OCI-LY7 (cell line): ENCODE measurements at regions not wholly inside any gene's neighbourhood (a gene's known extent, or its start where the extent isn't known, plus 50 kb on each side); places are given as distances from the start of the nearest gene placed in this dataset.

ENCODE experiments used
- BruUV-seq: library from RNA; stranded (reverse); fragments of 400-500 nt; replicated peaks from 2 replicates; lab custom pipeline; 2021; lab: Mats Ljungman, UMichigan
- CTCF ChIA-PET: fragments of 300-600 bp; sonication (Branson Sonifier 250); formaldehyde crosslinking; loops from one replicate; lab custom pipeline; 2022; ENCODE audit warnings: antibody characterized with exemption; ENCODE audit not compliant: unreplicated experiment; lab: Charles Lee
- POLR2A ChIA-PET: fragments of 300-600 bp; sonication (Branson Sonifier 250); formaldehyde crosslinking; loops from one replicate; lab custom pipeline; 2022; ENCODE audit warnings: antibody characterized with exemption; lab: Charles Lee
- DNase-seq: peaks from one replicate; pipeline ENCODE4 v3.0.0-alpha.2; 2015; ENCODE audit warnings: low spot score
- H2AFZ ChIP-seq: fragments of 200-600 bp; sonication (generic), shearing (Covaris generic); 2 replicates; pipeline ENCODE4 v1.6.1; 2014; ENCODE audit warnings: mild to moderate bottlenecking, antibody characterized with exemption, low read length, moderate library complexity
- H3K27ac ChIP-seq: fragments of 200-600 bp; sonication (generic); 2 replicates; pipeline ENCODE4 v1.5.1; 2014; ENCODE audit warnings: mixed run types, low read depth, mild to moderate bottlenecking, moderate library complexity, low read length, inconsistent platforms; ENCODE audit not compliant: poor library complexity, severe bottlenecking
- H3K36me3 ChIP-seq: fragments of 200-600 bp; sonication (generic); 2 replicates; pipeline ENCODE4 v1.6.1; 2014; ENCODE audit warnings: mild to moderate bottlenecking, antibody characterized with exemption, low read length, moderate library complexity, mixed read lengths; ENCODE audit not compliant: insufficient read depth
- H3K4me1 ChIP-seq: fragments of 200-600 bp; sonication (generic); 2 replicates; pipeline ENCODE4 v1.5.1; 2014; ENCODE audit warnings: mild to moderate bottlenecking, low read length; ENCODE audit not compliant: insufficient read depth, poor library complexity, severe bottlenecking
- H3K4me2 ChIP-seq: fragments of 200-600 bp; sonication (generic); 2 replicates; pipeline ENCODE4 v1.6.1; 2014; ENCODE audit warnings: mild to moderate bottlenecking, low read length
- H3K4me3 ChIP-seq: fragments of 200-600 bp; sonication (generic); 2 replicates; pipeline ENCODE4 v1.5.1; 2014; ENCODE audit warnings: mild to moderate bottlenecking, low read depth, low read length; ENCODE audit not compliant: poor library complexity, severe bottlenecking
- H3K79me2 ChIP-seq: fragments of 200-600 bp; sonication (generic); 2 replicates; pipeline ENCODE4 v1.6.1; 2016; ENCODE audit warnings: low read depth, mild to moderate bottlenecking, low read length, moderate library complexity, mixed read lengths; ENCODE audit not compliant: insufficient read depth
- H3K9me2 ChIP-seq: fragments of 200-600 bp; sonication (generic); 2 replicates; pipeline ENCODE4 v1.6.1; 2016; ENCODE audit warnings: mild to moderate bottlenecking, low read length, mixed read lengths; ENCODE audit not compliant: insufficient read depth
- H3K9me3 ChIP-seq: fragments of 200-600 bp; sonication (generic); 2 replicates; pipeline ENCODE4 v1.6.1; 2014; ENCODE audit warnings: mild to moderate bottlenecking, mixed run types, low read length, mixed read lengths
- H4K20me1 ChIP-seq: fragments of 200-600 bp; sonication (generic); 2 replicates; pipeline ENCODE4 v1.6.1; 2014; ENCODE audit warnings: mild to moderate bottlenecking, antibody characterized with exemption, low read length, moderate library complexity, mixed read lengths; ENCODE audit not compliant: insufficient read depth
- EZH2phosphoT487 ChIP-seq: fragments of 200-600 bp; sonication (generic); IDR thresholded peaks from 2 replicates; pipeline ENCODE4 v1.6.1; 2018; ENCODE audit warnings: low read depth, borderline replicate concordance, mild to moderate bottlenecking, mixed run types, antibody characterized with exemption, low read length, moderate library complexity, mixed read lengths
- intact Hi-C: fragments of 100-400 bp; cut with micrococcal nuclease; formaldehyde crosslinking; loops from one replicate; pipeline ENCODE4 v1.10.0; 2022; ENCODE audit not compliant: unreplicated experiment
- TF ChIP-seq, protein P1 (sequence below): fragments of 200-600 bp; sonication (generic); conservative IDR thresholded peaks from 2 replicates; pipeline ENCODE4 v1.5.1; 2014; ENCODE audit warnings: mild to moderate bottlenecking, antibody characterized with exemption, low read length, moderate library complexity, mixed read lengths

DNA sequence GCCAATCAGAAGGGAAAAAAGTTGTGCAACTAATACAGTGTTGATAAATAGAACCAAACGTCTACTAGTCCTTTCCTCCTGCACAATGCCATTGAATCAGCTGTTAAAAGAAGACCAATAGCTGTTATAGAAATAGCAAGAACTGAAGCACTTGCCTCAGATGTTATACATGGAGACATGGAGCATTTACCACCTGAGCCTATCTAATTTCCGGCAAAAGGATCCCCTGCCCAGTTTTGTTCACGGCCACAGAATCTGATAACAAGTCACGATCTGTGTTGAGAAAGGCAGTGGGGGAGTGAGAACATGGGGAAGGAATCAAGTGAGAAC is 285.4 kb downstream of the ZEB2 start:
- CTCF ChIA-PET = no interaction called here
- Histone ChIP-seq H3K9me2 (no peaks in the 10 kb centered on the region), H3K4me2 (peak overlapping the region; percentile 27; the same call in 1 of the 2 replicates), H3K27ac (no peak overlapping the region), H3K4me1 (peaks cover 76% of the 10 kb centered on the region), H3K79me2 (peaks cover 45% of the 10 kb centered on the region), H3K9me3 (no peaks in the 10 kb centered on the region), H2AFZ (peak overlapping the region; percentile 48; the same call in 1 of the 2 replicates), H3K4me3 (no peak overlapping the region), H4K20me1 (no peaks in the 10 kb centered on the region), H3K36me3 (no peaks in the 10 kb centered on the region)
- TF ChIP-seq EZH2phosphoT487 = no peak
- TF ChIP-seq, protein P1, sequence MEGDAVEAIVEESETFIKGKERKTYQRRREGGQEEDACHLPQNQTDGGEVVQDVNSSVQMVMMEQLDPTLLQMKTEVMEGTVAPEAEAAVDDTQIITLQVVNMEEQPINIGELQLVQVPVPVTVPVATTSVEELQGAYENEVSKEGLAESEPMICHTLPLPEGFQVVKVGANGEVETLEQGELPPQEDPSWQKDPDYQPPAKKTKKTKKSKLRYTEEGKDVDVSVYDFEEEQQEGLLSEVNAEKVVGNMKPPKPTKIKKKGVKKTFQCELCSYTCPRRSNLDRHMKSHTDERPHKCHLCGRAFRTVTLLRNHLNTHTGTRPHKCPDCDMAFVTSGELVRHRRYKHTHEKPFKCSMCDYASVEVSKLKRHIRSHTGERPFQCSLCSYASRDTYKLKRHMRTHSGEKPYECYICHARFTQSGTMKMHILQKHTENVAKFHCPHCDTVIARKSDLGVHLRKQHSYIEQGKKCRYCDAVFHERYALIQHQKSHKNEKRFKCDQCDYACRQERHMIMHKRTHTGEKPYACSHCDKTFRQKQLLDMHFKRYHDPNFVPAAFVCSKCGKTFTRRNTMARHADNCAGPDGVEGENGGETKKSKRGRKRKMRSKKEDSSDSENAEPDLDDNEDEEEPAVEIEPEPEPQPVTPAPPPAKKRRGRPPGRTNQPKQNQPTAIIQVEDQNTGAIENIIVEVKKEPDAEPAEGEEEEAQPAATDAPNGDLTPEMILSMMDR = no peak
- no TSS peak for BruUV-seq
- intact Hi-C loops = loop anchor here (10.0 kb wide), 1 partner anchor 1110 kb away; the partner anchor contains the start of gene ARHGAP15
- no peak for DNase-seq
- POLR2A ChIA-PET = interaction anchor here (0.7 to 1.8 kb wide), 4 partner anchors 9 to 286 kb away, joined by 3 to 7 read pairs (median 5); no protein-coding TSS in a partner anchor

- intact Hi-C loops = loop anchor here (10.0 kb wide), 1 partner anchor 1109 kb away; the partner anchor contains the start of gene ARHGAP15
- no peak overlapping the region for H3K27ac ChIP-seq
These were observed 286.0 kb downstream of the ZEB2 start for GRCh38 chr2:144233733-144234541.

More at GRCh38 chr2:144233733-144234541, 286.0 kb downstream of the ZEB2 start:
- Histone ChIP-seq H4K20me1 (no peaks in the 10 kb centered on the region), H3K9me2 (no peaks in the 10 kb centered on the region), H3K9me3 (no peaks in the 10 kb centered on the region), H3K4me3 (no peak overlapping the region), H3K79me2 (peaks cover 39% of the 10 kb centered on the region), H3K4me1 (peaks cover 70% of the 10 kb centered on the region), H3K4me2 (peak overlapping the region; percentile 27), H2AFZ (peak overlapping the region; percentile 48), H3K36me3 (no peaks in the 10 kb centered on the region)
- no TSS peak for BruUV-seq
- ChIA-PET CTCF (no interaction called here), POLR2A (interaction anchor here (0.7 to 1.8 kb wide), 4 partner anchors 9 to 287 kb away, joined by 3 to 7 read pairs (median 5); no protein-coding TSS in a partner anchor)
- no peak for TF ChIP-seq EZH2phosphoT487
- TF ChIP-seq, protein P1 = no peak
- DNase-seq = no peak
